ENCODE measurements at regions not wholly inside any gene's neighbourhood (a gene's known extent, or its start where the extent isn't known, plus 50 kb on each side); places are given as distances from the start of the nearest gene placed in this dataset.

- no peak for TF ChIP-seq POLR2AphosphoS5 (IDR thresholded peaks at IDR 0.05; ENCODE audit: low read depth, low read length)
Observed at GRCh38 chr7:45325378-45325777, 167.8 kb downstream of the RAMP3 start.

DNA sequence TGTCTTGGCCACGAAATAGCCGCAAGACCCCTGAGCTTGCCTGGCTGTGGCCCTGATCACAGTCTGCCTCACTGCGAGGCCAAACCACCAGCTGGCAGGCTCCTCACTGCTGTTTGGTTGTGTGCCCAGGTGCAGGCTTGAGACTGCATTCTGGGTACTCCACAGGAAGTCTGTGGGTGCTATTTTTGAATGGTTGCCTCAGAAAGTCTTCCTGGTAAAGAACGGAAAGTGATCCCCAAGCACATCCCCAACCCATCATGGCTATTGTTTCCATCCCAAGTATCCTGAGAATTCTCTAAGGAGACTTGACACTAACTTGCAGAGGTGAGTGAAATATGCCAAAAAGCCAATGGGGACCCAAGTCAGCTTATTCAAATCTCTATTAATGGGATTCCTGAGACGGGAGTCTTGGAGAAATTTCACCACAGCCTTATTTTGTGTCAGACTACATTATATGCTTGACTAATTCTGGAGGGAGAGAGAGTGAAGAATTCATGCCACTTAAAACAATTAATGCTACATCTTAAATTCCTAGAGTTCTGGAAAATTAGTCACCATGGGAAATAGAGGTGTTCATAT is 170.9 kb downstream of the RAMP3 start:
- TF ChIP-seq TAF1 (IDR thresholded peaks at IDR 0.05; ENCODE audit: borderline replicate concordance, insufficient read depth, low read length) (no peak), FOXP2 (optimal IDR thresholded peaks at IDR 0.05; ENCODE audit: borderline replicate concordance, extremely low read depth, extremely low read length, insufficient read depth) (no peak), POLR2AphosphoS5 (IDR thresholded peaks at IDR 0.05; ENCODE audit: low read depth, low read length) (no peak), SIN3A (IDR thresholded peaks at IDR 0.05; ENCODE audit: borderline replicate concordance, insufficient read depth, low read length) (no peak)
- TF ChIP-seq, protein P1, sequence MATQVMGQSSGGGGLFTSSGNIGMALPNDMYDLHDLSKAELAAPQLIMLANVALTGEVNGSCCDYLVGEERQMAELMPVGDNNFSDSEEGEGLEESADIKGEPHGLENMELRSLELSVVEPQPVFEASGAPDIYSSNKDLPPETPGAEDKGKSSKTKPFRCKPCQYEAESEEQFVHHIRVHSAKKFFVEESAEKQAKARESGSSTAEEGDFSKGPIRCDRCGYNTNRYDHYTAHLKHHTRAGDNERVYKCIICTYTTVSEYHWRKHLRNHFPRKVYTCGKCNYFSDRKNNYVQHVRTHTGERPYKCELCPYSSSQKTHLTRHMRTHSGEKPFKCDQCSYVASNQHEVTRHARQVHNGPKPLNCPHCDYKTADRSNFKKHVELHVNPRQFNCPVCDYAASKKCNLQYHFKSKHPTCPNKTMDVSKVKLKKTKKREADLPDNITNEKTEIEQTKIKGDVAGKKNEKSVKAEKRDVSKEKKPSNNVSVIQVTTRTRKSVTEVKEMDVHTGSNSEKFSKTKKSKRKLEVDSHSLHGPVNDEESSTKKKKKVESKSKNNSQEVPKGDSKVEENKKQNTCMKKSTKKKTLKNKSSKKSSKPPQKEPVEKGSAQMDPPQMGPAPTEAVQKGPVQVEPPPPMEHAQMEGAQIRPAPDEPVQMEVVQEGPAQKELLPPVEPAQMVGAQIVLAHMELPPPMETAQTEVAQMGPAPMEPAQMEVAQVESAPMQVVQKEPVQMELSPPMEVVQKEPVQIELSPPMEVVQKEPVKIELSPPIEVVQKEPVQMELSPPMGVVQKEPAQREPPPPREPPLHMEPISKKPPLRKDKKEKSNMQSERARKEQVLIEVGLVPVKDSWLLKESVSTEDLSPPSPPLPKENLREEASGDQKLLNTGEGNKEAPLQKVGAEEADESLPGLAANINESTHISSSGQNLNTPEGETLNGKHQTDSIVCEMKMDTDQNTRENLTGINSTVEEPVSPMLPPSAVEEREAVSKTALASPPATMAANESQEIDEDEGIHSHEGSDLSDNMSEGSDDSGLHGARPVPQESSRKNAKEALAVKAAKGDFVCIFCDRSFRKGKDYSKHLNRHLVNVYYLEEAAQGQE (IDR thresholded peaks at IDR 0.05; ENCODE audit: insufficient read depth in 1 of 2, low read depth in 2 of 2, low read length in 2 of 2), result no peak

DNA sequence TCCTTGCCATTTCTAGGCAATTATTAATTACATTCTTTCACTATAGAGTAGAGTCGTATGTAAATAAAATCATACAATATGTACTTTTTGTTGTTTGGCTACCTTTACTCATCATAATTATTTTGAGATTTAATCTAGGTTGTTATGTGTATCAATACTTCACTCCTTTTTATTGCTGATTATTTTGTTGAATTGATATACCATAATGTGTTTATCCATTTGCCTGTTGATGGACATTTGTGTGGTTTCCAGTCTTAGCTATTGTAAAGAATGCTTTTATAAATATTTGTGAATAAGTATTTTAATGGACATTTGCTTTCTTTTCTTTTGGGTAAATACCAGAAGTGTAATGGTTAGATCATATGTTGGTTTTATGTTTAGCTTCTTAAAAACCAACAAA is 174.0 kb downstream of the RAMP3 start:
- TF ChIP-seq, protein P1 (IDR thresholded peaks at IDR 0.05; ENCODE audit: insufficient read depth in 1 of 2, low read depth in 2 of 2, low read length in 2 of 2), result no peak
- TF ChIP-seq FOXP2 (optimal IDR thresholded peaks at IDR 0.05; ENCODE audit: borderline replicate concordance, extremely low read depth, extremely low read length, insufficient read depth) (no peak), POLR2AphosphoS5 (IDR thresholded peaks at IDR 0.05; ENCODE audit: low read depth, low read length) (no peak), TAF1 (IDR thresholded peaks at IDR 0.05; ENCODE audit: borderline replicate concordance, insufficient read depth, low read length) (no peak)

GRCh38 chr7:45342236-45342635 is 184.6 kb downstream of the RAMP3 start:
- TF ChIP-seq SIN3A (IDR thresholded peaks at IDR 0.05; ENCODE audit: borderline replicate concordance, insufficient read depth, low read length), result no peak
- no peak for TF ChIP-seq FOXP2 (optimal IDR thresholded peaks at IDR 0.05; ENCODE audit: borderline replicate concordance, extremely low read depth, extremely low read length, insufficient read depth)
- TF ChIP-seq, protein P1 (IDR thresholded peaks at IDR 0.05; ENCODE audit: insufficient read depth in 1 of 2, low read depth in 2 of 2, low read length in 2 of 2), result no peak
- TF ChIP-seq TAF1 (IDR thresholded peaks at IDR 0.05; ENCODE audit: borderline replicate concordance, insufficient read depth, low read length), result no peak
- no peak for TF ChIP-seq POLR2AphosphoS5 (IDR thresholded peaks at IDR 0.05; ENCODE audit: low read depth, low read length)

DNA sequence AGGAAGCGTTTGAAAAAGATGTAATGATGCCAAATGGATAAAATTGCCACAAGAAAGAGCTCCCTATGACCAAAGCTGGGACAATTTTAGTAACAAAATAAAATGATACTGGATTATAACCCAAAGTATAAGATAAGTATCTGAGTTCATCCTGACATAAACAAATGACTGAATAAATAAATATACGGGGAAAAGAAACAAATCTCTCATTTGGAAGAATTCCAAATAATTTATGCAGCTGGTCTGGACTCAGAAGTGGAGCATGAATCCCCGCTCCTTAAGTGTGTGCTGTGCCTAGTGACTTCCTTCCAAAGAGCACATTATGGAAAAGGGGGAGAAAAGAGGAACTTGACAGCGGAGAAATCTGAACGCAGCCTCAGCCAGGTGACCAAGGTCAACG is 186.2 kb downstream of the RAMP3 start:
- TF ChIP-seq FOXP2 (optimal IDR thresholded peaks at IDR 0.05; ENCODE audit: borderline replicate concordance, extremely low read depth, extremely low read length, insufficient read depth) (no peak), SIN3A (IDR thresholded peaks at IDR 0.05; ENCODE audit: borderline replicate concordance, insufficient read depth, low read length) (no peak), POLR2AphosphoS5 (IDR thresholded peaks at IDR 0.05; ENCODE audit: low read depth, low read length) (no peak), TAF1 (IDR thresholded peaks at IDR 0.05; ENCODE audit: borderline replicate concordance, insufficient read depth, low read length) (no peak)
- TF ChIP-seq, protein P1 (IDR thresholded peaks at IDR 0.05; ENCODE audit: insufficient read depth in 1 of 2, low read depth in 2 of 2, low read length in 2 of 2), result no peak
